ENCODE measurements at regions not wholly inside any gene's neighbourhood (a gene's known extent, or its start where the extent isn't known, plus 50 kb on each side); places are given as distances from the start of the nearest gene placed in this dataset.
"Not testable (repeated sequence)": the region's sequence is repeated elsewhere in the genome, so short reads cannot be mapped to it uniquely, and the experiment has no call there.

- TF ChIP-seq MYC (IDR thresholded peaks at IDR 0.05; ENCODE audit: low read depth, low read length) = no peak
- no peak for DNase-seq (ENCODE audit: low read depth)
- no peak overlapping the region for H3K4me3 ChIP-seq (ENCODE audit: low read depth, low read length)
Measured at GRCh38 chr7:152579070-152579469, 96.9 kb downstream of the XRCC2 start.

- DNase-seq (ENCODE audit: low read depth) = no peak
- TF ChIP-seq POLR2A (IDR thresholded peaks at IDR 0.05; ENCODE audit: extremely low read depth, insufficient read length) (no peak), CTCF (IDR thresholded peaks at IDR 0.05; ENCODE audit: low read depth, low read length) (no peak), MAX (IDR thresholded peaks at IDR 0.05; ENCODE audit: low read depth, low read length) (no peak), MYC (IDR thresholded peaks at IDR 0.05; ENCODE audit: low read depth, low read length) (no peak)
- no peak overlapping the region for H3K4me3 ChIP-seq (ENCODE audit: low read depth, low read length)
Measured at GRCh38 chr7:152577339-152577738, 98.6 kb downstream of the XRCC2 start.

GRCh38 chr7:152574892-152575548, 100.9 kb downstream of the XRCC2 start:
- TF ChIP-seq POLR2A (IDR thresholded peaks at IDR 0.05; ENCODE audit: extremely low read depth, insufficient read length) (no peak), CTCF (IDR thresholded peaks at IDR 0.05; ENCODE audit: low read depth, low read length) (no peak), MAX (IDR thresholded peaks at IDR 0.05; ENCODE audit: low read depth, low read length) (no peak), MYC (IDR thresholded peaks at IDR 0.05; ENCODE audit: low read depth, low read length) (no peak)
- no peak for DNase-seq (ENCODE audit: low read depth)
- no peak overlapping the region for H3K4me3 ChIP-seq (ENCODE audit: low read depth, low read length)

GRCh38 chr7:152573186-152573585, 102.8 kb downstream of the XRCC2 start:
- not testable (repeated sequence) for H3K4me3 ChIP-seq (ENCODE audit: low read depth, low read length); DNase-seq (ENCODE audit: low read depth)

- H3K4me3 ChIP-seq (ENCODE audit: low read depth, low read length) = no peak overlapping the region
- TF ChIP-seq MYC (IDR thresholded peaks at IDR 0.05; ENCODE audit: low read depth, low read length) (no peak), MAX (IDR thresholded peaks at IDR 0.05; ENCODE audit: low read depth, low read length) (no peak), CTCF (IDR thresholded peaks at IDR 0.05; ENCODE audit: low read depth, low read length) (no peak), POLR2A (IDR thresholded peaks at IDR 0.05; ENCODE audit: extremely low read depth, insufficient read length) (no peak)
- DNase-seq (ENCODE audit: low read depth) = no peak
Measured at GRCh38 chr7:152572101-152572500, 103.8 kb downstream of the XRCC2 start.

- no peak for DNase-seq (ENCODE audit: low read depth)
- TF ChIP-seq CTCF (IDR thresholded peaks at IDR 0.05; ENCODE audit: low read depth, low read length) (no peak), MAX (IDR thresholded peaks at IDR 0.05; ENCODE audit: low read depth, low read length) (no peak), MYC (IDR thresholded peaks at IDR 0.05; ENCODE audit: low read depth, low read length) (no peak), POLR2A (IDR thresholded peaks at IDR 0.05; ENCODE audit: extremely low read depth, insufficient read length) (no peak)
- H3K4me3 ChIP-seq (ENCODE audit: low read depth, low read length) = no peak overlapping the region
Measured at GRCh38 chr7:152571068-152571467, 104.9 kb downstream of the XRCC2 start.

GRCh38 chr7:152568972-152569371, 107.0 kb downstream of the XRCC2 start:
- DNase-seq (ENCODE audit: low read depth) = no peak
- no peak for TF ChIP-seq CTCF (IDR thresholded peaks at IDR 0.05; ENCODE audit: low read depth, low read length)
- TF ChIP-seq MAX (IDR thresholded peaks at IDR 0.05; ENCODE audit: low read depth, low read length) = no peak
- no peak for TF ChIP-seq POLR2A (IDR thresholded peaks at IDR 0.05; ENCODE audit: extremely low read depth, insufficient read length)
- TF ChIP-seq MYC (IDR thresholded peaks at IDR 0.05; ENCODE audit: low read depth, low read length) = no peak
- H3K4me3 ChIP-seq (ENCODE audit: low read depth, low read length) = no peak overlapping the region
